GM23338 (cell line): ENCODE measurements at regions not wholly inside any gene's neighbourhood (a gene's known extent, or its start where the extent isn't known, plus 50 kb on each side); places are given as distances from the start of the nearest gene placed in this dataset.

Source experiments
- ATAC-seq: fragments of 200-7000 bp; cut with Tn5 transposase; 3 replicates; pipeline ENCODE4 v1.9.1; 2020
- DNase-seq: peaks from one replicate; pipeline ENCODE4 v3.0.0-alpha.2; 2015; ENCODE audit warnings: low spot score
- H2AFZ ChIP-seq: fragments of 200-600 bp; sonication (generic); 2 replicates; pipeline ENCODE4 v1.8.0; 2016; ENCODE audit warnings: antibody characterized with exemption, mild to moderate bottlenecking, moderate library complexity
- H3F3A ChIP-seq: fragments of 200-600 bp; sonication (generic); replicated peaks from 2 replicates; pipeline ENCODE4 v1.8.0; 2017; ENCODE audit warnings: antibody characterized with exemption, mixed run types, low read depth
- H3K27ac ChIP-seq: fragments of 200-600 bp; sonication (generic); 2 replicates; pipeline ENCODE4 v1.6.1; 2016; ENCODE audit warnings: low read depth
- H3K27me3 ChIP-seq: fragments of 200-600 bp; sonication (generic); 2 replicates; pipeline ENCODE4 v1.8.0; 2016; ENCODE audit warnings: mild to moderate bottlenecking, mixed run types, moderate library complexity; ENCODE audit not compliant: insufficient read depth
- H3K36me3 ChIP-seq: fragments of 200-600 bp; sonication (generic); 2 replicates; pipeline ENCODE4 v1.8.0; 2016; ENCODE audit warnings: mild to moderate bottlenecking; ENCODE audit not compliant: insufficient read depth
- H3K4me1 ChIP-seq: fragments of 200-600 bp; sonication (generic); 2 replicates; pipeline ENCODE4 v1.8.0; 2016; ENCODE audit warnings: mild to moderate bottlenecking, moderate library complexity; ENCODE audit not compliant: insufficient read depth
- H3K4me2 ChIP-seq: fragments of 200-600 bp; sonication (generic); 2 replicates; pipeline ENCODE4 v1.7.1; 2017; ENCODE audit warnings: mixed run types
- H3K4me3 ChIP-seq: fragments of 200-600 bp; sonication (generic); 2 replicates; pipeline ENCODE4 v1.6.1; 2016; ENCODE audit warnings: mixed run types
- H3K79me2 ChIP-seq: fragments of 200-600 bp; sonication (generic); replicated peaks from 2 replicates; pipeline ENCODE4 v1.8.0; 2017; ENCODE audit warnings: mild to moderate bottlenecking; ENCODE audit not compliant: insufficient read depth
- H3K9me2 ChIP-seq: fragments of 200-600 bp; sonication (generic); 2 replicates; pipeline ENCODE4 v1.8.0; 2017; ENCODE audit not compliant: insufficient read depth
- H4K20me1 ChIP-seq: fragments of 200-600 bp; sonication (generic); replicated peaks from 2 replicates; pipeline ENCODE4 v1.8.0; 2017; ENCODE audit warnings: mild to moderate bottlenecking; ENCODE audit not compliant: insufficient read depth
- H3K27ac Mint-ChIP-seq: 2 replicates; pipeline ENCODE4 v1.8.0; 2020; ENCODE audit warnings: inconsistent platforms, mild to moderate bottlenecking, moderate library complexity, mixed read lengths
- H3K27me3 Mint-ChIP-seq: 3 replicates; pipeline ENCODE4 v1.8.0; 2022; ENCODE audit warnings: low read depth, mild to moderate bottlenecking, moderate library complexity, mixed read lengths, inconsistent platforms; ENCODE audit not compliant: insufficient read depth, poor library complexity
- H3K36me3 Mint-ChIP-seq: 3 replicates; pipeline ENCODE4 v1.8.0; 2021; ENCODE audit warnings: low read depth, mild to moderate bottlenecking, inconsistent platforms, moderate library complexity, mixed read lengths
- H3K4me1 Mint-ChIP-seq: 3 replicates; pipeline ENCODE4 v1.8.0; 2020; ENCODE audit warnings: mild to moderate bottlenecking, inconsistent platforms, mixed read lengths
- H3K4me3 Mint-ChIP-seq: 3 replicates; pipeline ENCODE4 v1.8.0; 2021; ENCODE audit warnings: moderate library complexity, mild to moderate bottlenecking, inconsistent platforms, mixed read lengths
- H3K9me3 Mint-ChIP-seq: 3 replicates; pipeline ENCODE4 v1.8.0; 2020; ENCODE audit warnings: moderate library complexity, mild to moderate bottlenecking, inconsistent platforms, mixed read lengths
- CREB1 ChIP-seq: fragments of 250-450 bp; sonication (Bioruptor Pico); IDR thresholded peaks from 2 replicates; pipeline ENCODE4 v1.5.0; 2020; ENCODE audit warnings: low read depth, mild to moderate bottlenecking, moderate library complexity
- CTCF ChIP-seq, 2 experiments: fragments of 200-600 bp in 1 of 2; sonication (generic) in 1 of 2; conservative IDR thresholded peaks; 2 replicates each; pipeline versions ENCODE4 v1.5.1 to v1.6.1; 2016 to 2017; ENCODE audit warnings: antibody characterized with exemption in 2 of 2, low read depth in 2 of 2, mild to moderate bottlenecking in 2 of 2, moderate library complexity in 1 of 2
- ETS1 ChIP-seq: IDR thresholded peaks from 2 replicates; pipeline ENCODE4 v1.6.1; 2016; ENCODE audit warnings: antibody characterized with exemption
- EZH2phosphoT487 ChIP-seq: fragments of 200-600 bp; sonication (generic); IDR thresholded peaks from one replicate; pipeline ENCODE4 v1.8.1; 2018; ENCODE audit warnings: antibody characterized with exemption; ENCODE audit not compliant: unreplicated experiment
- NANOG ChIP-seq: IDR thresholded peaks from 2 replicates; pipeline ENCODE4 v1.6.1; 2016; ENCODE audit warnings: antibody characterized with exemption, borderline replicate concordance
- POLR2AphosphoS5 ChIP-seq: IDR thresholded peaks from 2 replicates; pipeline ENCODE4 v1.6.1; 2016; ENCODE audit warnings: antibody characterized with exemption, low read depth
- REST ChIP-seq: IDR thresholded peaks from one replicate; pipeline ENCODE4 v1.6.1; 2018; ENCODE audit warnings: antibody characterized with exemption; ENCODE audit not compliant: unreplicated experiment
- STAT1 ChIP-seq: IDR thresholded peaks from one replicate; pipeline ENCODE4 v1.6.1; 2016; ENCODE audit warnings: antibody characterized with exemption; ENCODE audit not compliant: unreplicated experiment

GRCh38 chr11:91817996-91818395 lies 406.6 kb upstream of the FAT3 start:
- no peaks in the 10 kb centered on the region for H3K27me3 Mint-ChIP-seq
- Histone ChIP-seq H3K9me2 (no peaks in the 10 kb centered on the region), H3K36me3 (no peaks in the 10 kb centered on the region), H3K27ac (no peak overlapping the region), H3K4me1 (peaks cover 26% of the 10 kb centered on the region), H3K4me2 (no peak overlapping the region), H3K79me2 (no peaks in the 10 kb centered on the region), H3K27me3 (no peaks in the 10 kb centered on the region), H3F3A (no peaks in the 10 kb centered on the region), H3K4me3 (no peak overlapping the region), H2AFZ (0 out of 2 replicates have a peak overlapping the region, but pooled peaks have one; percentile 2), H4K20me1 (no peaks in the 10 kb centered on the region)
- peaks cover 16% of the 10 kb centered on the region for H3K4me1 Mint-ChIP-seq
- no peak for ATAC-seq
- TF ChIP-seq CTCF (conservative IDR thresholded peaks at IDR 0.05; ENCODE audit: low read depth in 2 of 2) (no peak), STAT1 (no peak), CREB1 (CRISPR knock-in tag) (no peak), EZH2phosphoT487 (no peak), ETS1 (no peak), POLR2AphosphoS5 (no peak), REST (no peak)
- no peaks in the 10 kb centered on the region; the same call in 2 of the 3 replicates for H3K9me3 Mint-ChIP-seq
- no peak overlapping the region for H3K4me3 Mint-ChIP-seq
- H3K36me3 Mint-ChIP-seq, result no peaks in the 10 kb centered on the region
- no peak for DNase-seq
- no peak overlapping the region for H3K27ac Mint-ChIP-seq

- H2AFZ ChIP-seq, result no peak overlapping the region
- H3K4me2 ChIP-seq, result no peak overlapping the region
- no peaks in the 10 kb centered on the region for H4K20me1 ChIP-seq
- ATAC-seq, result no peak
- no peaks in the 10 kb centered on the region; the same call in 1 of the 2 replicates for H3K4me1 ChIP-seq
- Mint-ChIP-seq H3K4me3 (no peak overlapping the region), H3K9me3 (no peaks in the 10 kb centered on the region; the same call in 2 of the 3 replicates), H3K27ac (no peak overlapping the region), H3K36me3 (no peaks in the 10 kb centered on the region), H3K4me1 (peaks cover 4% of the 10 kb centered on the region; the same call in 2 of the 3 replicates), H3K27me3 (no peaks in the 10 kb centered on the region)
- no peaks in the 10 kb centered on the region for H3F3A ChIP-seq
- DNase-seq, result no peak
- peaks cover 2% of the 10 kb centered on the region; the same call in 1 of the 2 replicates for H3K9me2 ChIP-seq
- H3K79me2 ChIP-seq, result no peaks in the 10 kb centered on the region
- H3K36me3 ChIP-seq, result no peaks in the 10 kb centered on the region
- no peaks in the 10 kb centered on the region for H3K27me3 ChIP-seq
- no peak overlapping the region for H3K27ac ChIP-seq
- H3K4me3 ChIP-seq, result no peak overlapping the region
- TF ChIP-seq NANOG (no peak), ETS1 (no peak), POLR2AphosphoS5 (no peak)
Observed at GRCh38 chr11:91813263-91813662, 411.4 kb upstream of the FAT3 start.
